Gastroesophageal sphincter (tissue), 3 donors: ENCODE measurements at regions not wholly inside any gene's neighbourhood (a gene's known extent, or its start where the extent isn't known, plus 50 kb on each side); places are given as distances from the start of the nearest gene placed in this dataset.

ENCODE experiments used
- CTCF ChIP-seq, 4 experiments: fragments of 200-600 bp in 2 of 4; fragments of 450-650 bp in 2 of 4; sonication (generic) in 1 of 4; IDR thresholded peaks; one replicate each; pipeline ENCODE4 v1.5.1; 2017 to 2019; ENCODE audit warnings: antibody characterized with exemption in 4 of 4, mild to moderate bottlenecking in 2 of 4, moderate library complexity in 2 of 4
- EP300 ChIP-seq: sonication (generic); formaldehyde crosslinking; IDR thresholded peaks from one replicate; pipeline ENCODE4 v1.6.1; 2017; ENCODE audit warnings: antibody characterized with exemption, mild to moderate bottlenecking
- POLR2A ChIP-seq, 2 donors: fragments of 450-650 bp; IDR thresholded peaks; one replicate each; pipeline ENCODE4 v1.6.1; 2017; ENCODE audit warnings: antibody characterized with exemption in 2 of 2, mild to moderate bottlenecking in 2 of 2, moderate library complexity in 1 of 2

- TF ChIP-seq CTCF (IDR thresholded peaks at IDR 0.05) (no peak), POLR2A (IDR thresholded peaks at IDR 0.05) (no peak), EP300 (no peak)
These were observed 471.2 kb downstream of the RERGL start for GRCh38 chr12:17618831-17619230.
